ENCODE measurements at regions not wholly inside any gene's neighbourhood (a gene's known extent, or its start where the extent isn't known, plus 50 kb on each side); places are given as distances from the start of the nearest gene placed in this dataset.

- H2BK15ac ChIP-seq (ENCODE audit: low read depth, low read length), result no peak overlapping the region
- H2AK5ac ChIP-seq (ENCODE audit: low read depth, low read length), result no peak overlapping the region
- no peak overlapping the region for H2BK5ac ChIP-seq (ENCODE audit: low read depth, low read length, poor library complexity, severe bottlenecking)
- no peak overlapping the region for H2AK9ac ChIP-seq (replicated peaks; ENCODE audit: low read depth, low read length, poor library complexity)
- intact Hi-C loops (cut with micrococcal nuclease), result no loop called here
- ChIA-PET POLR2A (ENCODE audit: unreplicated experiment) (no interaction called here), CTCF (no interaction called here)
- no CpG with 5 or more reads among the region's 2 CpGs for WGBS, 2 experiments (ENCODE audit: extremely low coverage in 2 of 2, insufficient read length in 1 of 2)
- dilution Hi-C loops (cut with HindIII; ENCODE audit: low sequenced_read_pairs, unreplicated experiment), result no loop called here
- no peak overlapping the region for H3K4me3 ChIP-seq (ENCODE audit: insufficient read depth, low read depth, low read length)
- no peaks in the 10 kb centered on the region for H3K36me3 ChIP-seq (ENCODE audit: control insufficient read depth, insufficient read depth, low read length)
- no peak overlapping the region for H2AFZ ChIP-seq (replicated peaks; ENCODE audit: low read length, poor library complexity)
- DNase-seq, result no peak
- H3K9me1 ChIP-seq (ENCODE audit: insufficient read depth, low read length), result no peaks in the 10 kb centered on the region
- H3K9ac ChIP-seq (ENCODE audit: low read depth, low read length), result no peak overlapping the region
- no peaks in the 10 kb centered on the region for H3K9me3 ChIP-seq (ENCODE audit: control insufficient read depth, insufficient read depth, low read length)
- H3K27me3 ChIP-seq (ENCODE audit: control insufficient read depth, insufficient read depth, low read length), result peaks cover 2% of the 10 kb centered on the region; the same call in 1 of the 2 replicates
- H4K5ac ChIP-seq (ENCODE audit: low read depth, low read length), result no peak overlapping the region
- no peak overlapping the region for H2BK20ac ChIP-seq (ENCODE audit: low read depth, low read length)
- H3K4me2 ChIP-seq (ENCODE audit: low read depth, low read length), result no peak overlapping the region
- no peak overlapping the region for H4K91ac ChIP-seq (ENCODE audit: insufficient read depth, low read depth, low read length)
- no peaks in the 10 kb centered on the region for H3K4me1 ChIP-seq (ENCODE audit: control insufficient read depth, insufficient read depth, low read length)
- in situ Hi-C loops (cut with MboI; ENCODE audit: low sequenced_read_pairs), result loop anchor here (25.0 kb wide), 1 partner anchor 1614 kb away; no protein-coding TSS in a partner anchor
- H2BK120ac ChIP-seq (ENCODE audit: low read depth, low read length), result no peak overlapping the region
- BruUV-seq (replicated peaks), result no TSS peak
- H3K27ac ChIP-seq (ENCODE audit: insufficient read depth, low read length), result no peak overlapping the region
- no peak overlapping the region for H4K8ac ChIP-seq (ENCODE audit: low read depth in 2 of 2, low read length in 2 of 2)
- no peak for ATAC-seq (ENCODE audit: low read depth)
- no peaks in the 10 kb centered on the region for H4K20me1 ChIP-seq (ENCODE audit: insufficient read depth, low read length)
- no peak for TF ChIP-seq POLR2A (IDR thresholded peaks at IDR 0.05; ENCODE audit: low read depth, low read length)
- no peak for TF ChIP-seq CHD1 (IDR thresholded peaks at IDR 0.05; ENCODE audit: low read depth, low read length)
- TF ChIP-seq RCOR1 (IDR thresholded peaks at IDR 0.05; ENCODE audit: insufficient replicate concordance, low read length), result no peak
- no peak for TF ChIP-seq SMC3 (IDR thresholded peaks at IDR 0.05; ENCODE audit: low read depth, low read length)
- TF ChIP-seq NFE2L2 (IDR thresholded peaks at IDR 0.05; ENCODE audit: low read depth, low read length), result no peak
- no peak for TF ChIP-seq CEBPB (IDR thresholded peaks at IDR 0.05; ENCODE audit: low read depth, low read length)
- TF ChIP-seq MAZ (IDR thresholded peaks at IDR 0.05; ENCODE audit: borderline replicate concordance, low read depth, low read length), result no peak
- TF ChIP-seq USF2 (IDR thresholded peaks at IDR 0.05; ENCODE audit: low read depth, low read length), result no peak
- no peak for TF ChIP-seq CTCF (conservative IDR thresholded peaks at IDR 0.05; ENCODE audit: low read depth, low read length)
- TF ChIP-seq RFX5 (IDR thresholded peaks at IDR 0.05; ENCODE audit: low read depth, low read length), result no peak
- TF ChIP-seq BHLHE40 (IDR thresholded peaks at IDR 0.05; ENCODE audit: low read depth, low read length), result no peak
- TF ChIP-seq RAD21 (IDR thresholded peaks at IDR 0.05; ENCODE audit: low read length), result no peak
- no peak for TF ChIP-seq MAFK (IDR thresholded peaks at IDR 0.05; ENCODE audit: low read depth, low read length)
- no peak for TF ChIP-seq MXI1 (IDR thresholded peaks at IDR 0.05; ENCODE audit: borderline replicate concordance, low read depth, low read length)
- TF ChIP-seq FOS (IDR thresholded peaks at IDR 0.05; ENCODE audit: low read depth, low read length), result no peak
- H3K14ac ChIP-seq (replicated peaks; ENCODE audit: low read depth, low read length), result no peak overlapping the region
- H3K18ac ChIP-seq (ENCODE audit: low read depth, low read length), result no peak overlapping the region
- H3K79me1 ChIP-seq (ENCODE audit: low read depth in 1 of 2, low read length in 2 of 2), result no peaks in the 10 kb centered on the region
- H3K56ac ChIP-seq (ENCODE audit: extremely low read depth, insufficient read depth, low read length), result no peak overlapping the region
- H3K4ac ChIP-seq (ENCODE audit: low read depth, low read length), result no peak overlapping the region
- H3K23ac ChIP-seq (ENCODE audit: low read depth, low read length), result no peak overlapping the region
Measured at GRCh38 chr9:107148216-107148615, 134.9 kb upstream of the RAD23B start.
